ENCODE measurements at regions not wholly inside any gene's neighbourhood (a gene's known extent, or its start where the extent isn't known, plus 50 kb on each side); places are given as distances from the start of the nearest gene placed in this dataset.

- TF ChIP-seq ZMYM4 (CRISPR knock-in tag; IDR thresholded peaks at IDR 0.05) = no peak
- no peak for TF ChIP-seq PHF5A (CRISPR knock-in tag; IDR thresholded peaks at IDR 0.05; ENCODE audit: low read depth, unreplicated experiment)
Measured at GRCh38 chr11:82004537-82005213, 729.0 kb downstream of the FAM181B start (continued).

GRCh38 chr11:82003671-82004515 lies 729.8 kb downstream of the FAM181B start:
- TF ChIP-seq FOXC1 (CRISPR knock-in tag; IDR thresholded peaks at IDR 0.05; ENCODE audit: borderline replicate concordance) (no peak), ZNF124 (CRISPR knock-in tag; IDR thresholded peaks at IDR 0.05) (no peak), KDM5B (CRISPR knock-in tag; IDR thresholded peaks at IDR 0.05; ENCODE audit: borderline replicate concordance) (no peak), ZNF205 (CRISPR knock-in tag; IDR thresholded peaks at IDR 0.05) (no peak), ZFP37 (CRISPR knock-in tag; IDR thresholded peaks at IDR 0.05; ENCODE audit: borderline replicate concordance) (no peak), TCF12 (IDR thresholded peaks at IDR 0.05) (no peak), TCF12 (CRISPR knock-in tag; IDR thresholded peaks at IDR 0.05) (no peak), MEIS1 (CRISPR knock-in tag; IDR thresholded peaks at IDR 0.05; ENCODE audit: borderline replicate concordance) (no peak), HCFC1 (IDR thresholded peaks at IDR 0.05; ENCODE audit: low read depth, low read length) (no peak), KDM4B (CRISPR knock-in tag; IDR thresholded peaks at IDR 0.05) (no peak), HIVEP1 (CRISPR knock-in tag; IDR thresholded peaks at IDR 0.05) (no peak)
- no peak for ATAC-seq
- ChIA-PET CTCF (ENCODE audit: low intra/inter-chr PET ratio, low total read pairs) (no interaction called here), POLR2A (no interaction called here)
- Histone ChIP-seq H3K36me3 (replicated peaks in 1 of 2; ENCODE audit: control insufficient read depth in 1 of 2, insufficient read depth in 2 of 2, low read length in 2 of 2) (no peaks in the 10 kb centered on the region), H3K4me1 (ENCODE audit: insufficient read depth, low read length) (no peaks in the 10 kb centered on the region), H2AFZ (ENCODE audit: low read length) (no peak overlapping the region), H3K79me2 (ENCODE audit: insufficient read depth, low read length) (no peaks in the 10 kb centered on the region), H3K4me2 (ENCODE audit: low read depth, low read length) (no peak overlapping the region), H3K27ac (ENCODE audit: extremely low read length, insufficient read depth, low read length) (no peak overlapping the region), H4K20me1 (ENCODE audit: insufficient read depth, low read length) (no peaks in the 10 kb centered on the region), H3K9me3 (ENCODE audit: low read length) (no peaks in the 10 kb centered on the region), H3K27me3 (ENCODE audit: control insufficient read depth in 1 of 2, insufficient read depth in 2 of 2, low read length in 2 of 2) (no peaks in the 10 kb centered on the region), H3K4me3 (replicated peaks in 1 of 3; ENCODE audit: insufficient read depth in 1 of 3, low read depth in 2 of 3, low read length in 3 of 3) (no peak overlapping the region), H3K9ac (ENCODE audit: insufficient read depth, low read depth, low read length) (no peak overlapping the region)
- 17% methylated on average over 5 of the region's 7 CpGs for WGBS (ENCODE audit: low lambda C conversion rate)
- no peak for DNase-seq (ENCODE audit: low spot score)
- intact Hi-C loops (cut with micrococcal nuclease; ENCODE audit: unreplicated experiment) = no loop called here
- in situ Hi-C loops (cut with HindIII; ENCODE audit: extremely low pct_ligation_motif_present, low pct_unique_long_range_greater_than_20kb) = no loop called here
- BruUV-seq (replicated peaks) = no TSS peak
- no peak for FAIRE-seq
